ENCODE measurements at regions not wholly inside any gene's neighbourhood (a gene's known extent, or its start where the extent isn't known, plus 50 kb on each side); places are given as distances from the start of the nearest gene placed in this dataset.

- H3K27me3 ChIP-seq (ENCODE audit: control insufficient read depth, insufficient read depth, low read length), result no peaks in the 10 kb centered on the region
- no peaks in the 10 kb centered on the region for H3K36me3 ChIP-seq (ENCODE audit: control insufficient read depth in 2 of 3, insufficient read depth in 3 of 3, low read length in 3 of 3)
- FAIRE-seq (no peak), DNase-seq (peak in 3 of 5 donors; percentile 23 to 58 (median 35))
- no peak for TF ChIP-seq CTCF (IDR thresholded peaks at IDR 0.05; ENCODE audit: borderline replicate concordance, extremely low read depth, insufficient read depth)
- H3K27ac ChIP-seq (ENCODE audit: low read depth in 2 of 2, low read length in 2 of 2), result no peak overlapping the region
- no peak overlapping the region for H3K9ac ChIP-seq (ENCODE audit: low read length in 3 of 3)
- no peaks in the 10 kb centered on the region for H3K9me3 ChIP-seq (ENCODE audit: control insufficient read depth in 2 of 3, insufficient read depth in 1 of 3, low read length in 3 of 3)
- H3K4me3 ChIP-seq (ENCODE audit: low read length in 3 of 3), result no peak overlapping the region
- no peaks in the 10 kb centered on the region for H3K4me1 ChIP-seq (ENCODE audit: control insufficient read depth in 2 of 3, insufficient read depth in 2 of 3, low read depth in 1 of 3, low read length in 3 of 3)
- intact Hi-C loops (cut with DNase I), result no loop called here
Measured at GRCh38 chr7:108824840-108825580, 255.3 kb downstream of the DNAJB9 start.

DNA sequence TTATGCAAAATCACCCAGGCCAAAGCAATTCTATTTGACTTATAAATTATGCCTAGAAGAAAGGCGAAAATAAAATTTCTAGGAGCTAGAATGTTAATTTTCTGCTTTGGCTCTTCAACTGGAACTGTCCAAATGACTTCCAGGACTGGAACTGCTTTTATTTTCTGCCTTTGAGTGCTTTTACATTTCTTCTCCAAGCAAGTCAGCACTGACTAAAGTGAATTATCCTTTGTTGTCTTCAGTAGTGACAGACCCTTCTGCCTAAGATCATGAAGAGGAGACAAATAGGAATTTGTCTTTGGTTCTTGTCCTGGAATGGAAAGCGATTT is 255.9 kb downstream of the DNAJB9 start:
- Histone ChIP-seq H3K4me1 (ENCODE audit: control insufficient read depth in 2 of 3, insufficient read depth in 2 of 3, low read depth in 1 of 3, low read length in 3 of 3) (no peaks in the 10 kb centered on the region), H3K27ac (ENCODE audit: low read depth in 2 of 2, low read length in 2 of 2) (no peak overlapping the region), H3K36me3 (ENCODE audit: control insufficient read depth in 2 of 3, insufficient read depth in 3 of 3, low read length in 3 of 3) (no peaks in the 10 kb centered on the region), H3K27me3 (ENCODE audit: control insufficient read depth, insufficient read depth, low read length) (no peaks in the 10 kb centered on the region), H3K4me3 (ENCODE audit: low read length in 3 of 3) (no peak overlapping the region), H3K9ac (ENCODE audit: low read length in 3 of 3) (no peak overlapping the region), H3K9me3 (ENCODE audit: control insufficient read depth in 2 of 3, insufficient read depth in 1 of 3, low read length in 3 of 3) (no peaks in the 10 kb centered on the region)
- FAIRE-seq, result no peak
- intact Hi-C loops (cut with DNase I), result no loop called here
- DNase-seq, result no peak
- no peak for TF ChIP-seq CTCF (IDR thresholded peaks at IDR 0.05; ENCODE audit: borderline replicate concordance, extremely low read depth, insufficient read depth)

- no peak for FAIRE-seq
- intact Hi-C loops (cut with DNase I), result no loop called here
- Histone ChIP-seq H3K36me3 (ENCODE audit: control insufficient read depth in 2 of 3, insufficient read depth in 3 of 3, low read length in 3 of 3) (no peaks in the 10 kb centered on the region), H3K4me3 (ENCODE audit: low read length in 3 of 3) (no peak overlapping the region), H3K9me3 (ENCODE audit: control insufficient read depth in 2 of 3, insufficient read depth in 1 of 3, low read length in 3 of 3) (peaks cover 0 to 4% (median 0%) of the 10 kb centered on the region in 3 donors), H3K27ac (ENCODE audit: low read depth in 2 of 2, low read length in 2 of 2) (no peak overlapping the region), H3K4me1 (ENCODE audit: control insufficient read depth in 2 of 3, insufficient read depth in 2 of 3, low read depth in 1 of 3, low read length in 3 of 3) (no peaks in the 10 kb centered on the region), H3K9ac (ENCODE audit: low read length in 3 of 3) (no peak overlapping the region), H3K27me3 (ENCODE audit: control insufficient read depth, insufficient read depth, low read length) (no peaks in the 10 kb centered on the region)
- DNase-seq, result no peak
- no peak for TF ChIP-seq CTCF (IDR thresholded peaks at IDR 0.05; ENCODE audit: borderline replicate concordance, extremely low read depth, insufficient read depth)
Measured at GRCh38 chr7:108836256-108836655, 266.6 kb downstream of the DNAJB9 start.

DNA sequence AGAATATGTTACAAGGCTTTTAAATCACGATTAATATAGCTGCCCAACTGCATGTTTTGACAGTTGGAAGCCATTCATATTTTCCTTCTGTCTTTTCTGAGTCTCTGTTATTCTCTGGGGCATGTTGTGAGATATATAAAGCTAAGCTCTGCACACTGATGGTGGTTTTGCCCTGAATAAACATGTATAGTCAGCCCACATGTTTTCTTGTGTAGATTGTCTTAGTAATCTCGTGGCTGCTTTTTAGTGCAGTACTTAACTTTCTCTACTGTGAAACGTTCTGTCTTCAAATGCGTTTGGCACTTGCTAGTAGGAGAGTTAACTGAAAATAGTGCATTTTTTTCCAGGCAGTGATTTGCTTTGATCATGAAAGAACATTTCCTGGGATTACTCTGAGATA is 268.5 kb downstream of the DNAJB9 start:
- no peak overlapping the region for H3K27ac ChIP-seq (ENCODE audit: low read depth in 2 of 2, low read length in 2 of 2)
- H3K4me3 ChIP-seq (ENCODE audit: low read length in 3 of 3), result no peak overlapping the region
- no peak for DNase-seq
- peaks cover 0 to 4% (median 0%) of the 10 kb centered on the region in 3 donors for H3K9me3 ChIP-seq (ENCODE audit: control insufficient read depth in 2 of 3, insufficient read depth in 1 of 3, low read length in 3 of 3)
- H3K9ac ChIP-seq (ENCODE audit: low read length in 3 of 3), result no peak overlapping the region
- H3K4me1 ChIP-seq (ENCODE audit: control insufficient read depth in 2 of 3, insufficient read depth in 2 of 3, low read depth in 1 of 3, low read length in 3 of 3), result no peaks in the 10 kb centered on the region
- no peaks in the 10 kb centered on the region for H3K27me3 ChIP-seq (ENCODE audit: control insufficient read depth, insufficient read depth, low read length)
- no peaks in the 10 kb centered on the region for H3K36me3 ChIP-seq (ENCODE audit: control insufficient read depth in 2 of 3, insufficient read depth in 3 of 3, low read length in 3 of 3)
- no peak for FAIRE-seq
- no peak for TF ChIP-seq CTCF (IDR thresholded peaks at IDR 0.05; ENCODE audit: borderline replicate concordance, extremely low read depth, insufficient read depth)
- intact Hi-C loops (cut with DNase I), result no loop called here
